ENCODE measurements at regions not wholly inside any gene's neighbourhood (a gene's known extent, or its start where the extent isn't known, plus 50 kb on each side); places are given as distances from the start of the nearest gene placed in this dataset.

DNA sequence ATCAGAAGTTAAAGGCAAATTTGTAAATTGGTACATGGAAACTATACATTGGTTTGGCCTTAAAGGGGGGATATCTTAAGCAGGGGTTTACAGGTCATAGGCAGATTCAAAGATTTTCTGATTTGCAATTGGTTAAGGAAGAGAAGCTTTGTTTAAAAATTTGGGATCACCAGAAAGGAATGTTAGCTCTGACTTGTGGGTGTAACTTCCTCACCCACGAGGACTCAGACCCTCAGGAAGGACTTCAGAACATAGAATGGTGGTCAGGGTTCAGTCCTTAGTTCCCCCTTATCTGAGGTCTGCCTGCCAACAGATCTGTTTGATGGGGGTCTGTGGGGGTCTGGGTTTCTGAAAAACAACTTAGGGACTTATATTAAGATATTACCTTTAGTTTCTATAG is 427.4 kb upstream of the DIPK2B start:
- TF ChIP-seq, protein P1, sequence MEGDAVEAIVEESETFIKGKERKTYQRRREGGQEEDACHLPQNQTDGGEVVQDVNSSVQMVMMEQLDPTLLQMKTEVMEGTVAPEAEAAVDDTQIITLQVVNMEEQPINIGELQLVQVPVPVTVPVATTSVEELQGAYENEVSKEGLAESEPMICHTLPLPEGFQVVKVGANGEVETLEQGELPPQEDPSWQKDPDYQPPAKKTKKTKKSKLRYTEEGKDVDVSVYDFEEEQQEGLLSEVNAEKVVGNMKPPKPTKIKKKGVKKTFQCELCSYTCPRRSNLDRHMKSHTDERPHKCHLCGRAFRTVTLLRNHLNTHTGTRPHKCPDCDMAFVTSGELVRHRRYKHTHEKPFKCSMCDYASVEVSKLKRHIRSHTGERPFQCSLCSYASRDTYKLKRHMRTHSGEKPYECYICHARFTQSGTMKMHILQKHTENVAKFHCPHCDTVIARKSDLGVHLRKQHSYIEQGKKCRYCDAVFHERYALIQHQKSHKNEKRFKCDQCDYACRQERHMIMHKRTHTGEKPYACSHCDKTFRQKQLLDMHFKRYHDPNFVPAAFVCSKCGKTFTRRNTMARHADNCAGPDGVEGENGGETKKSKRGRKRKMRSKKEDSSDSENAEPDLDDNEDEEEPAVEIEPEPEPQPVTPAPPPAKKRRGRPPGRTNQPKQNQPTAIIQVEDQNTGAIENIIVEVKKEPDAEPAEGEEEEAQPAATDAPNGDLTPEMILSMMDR (IDR thresholded peaks at IDR 0.05): no peak
- TF ChIP-seq SMC3 (IDR thresholded peaks at IDR 0.05): no peak
- TF ChIP-seq MAZ (IDR thresholded peaks at IDR 0.05; ENCODE audit: borderline replicate concordance, low read depth, low read length): no peak
- TF ChIP-seq, protein P2, sequence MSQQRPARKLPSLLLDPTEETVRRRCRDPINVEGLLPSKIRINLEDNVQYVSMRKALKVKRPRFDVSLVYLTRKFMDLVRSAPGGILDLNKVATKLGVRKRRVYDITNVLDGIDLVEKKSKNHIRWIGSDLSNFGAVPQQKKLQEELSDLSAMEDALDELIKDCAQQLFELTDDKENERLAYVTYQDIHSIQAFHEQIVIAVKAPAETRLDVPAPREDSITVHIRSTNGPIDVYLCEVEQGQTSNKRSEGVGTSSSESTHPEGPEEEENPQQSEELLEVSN (IDR thresholded peaks at IDR 0.05; ENCODE audit: borderline replicate concordance, low read depth): no peak
- TF ChIP-seq RFX5 (IDR thresholded peaks at IDR 0.05): no peak
- TF ChIP-seq JUN (IDR thresholded peaks at IDR 0.05): no peak
- TF ChIP-seq EP300 (IDR thresholded peaks at IDR 0.05): no peak
- no peak for TF ChIP-seq HOXA7 (CRISPR knock-in tag; IDR thresholded peaks at IDR 0.05)
- TF ChIP-seq NR3C1 (IDR thresholded peaks at IDR 0.05): no peak
- no peak for TF ChIP-seq CBX8 (IDR thresholded peaks at IDR 0.05)
- TF ChIP-seq POLR2A (IDR thresholded peaks at IDR 0.05; ENCODE audit: low read length): no peak
- no peak for TF ChIP-seq PHF8 (IDR thresholded peaks at IDR 0.05; ENCODE audit: borderline replicate concordance, low read depth)
- TF ChIP-seq, protein P3, sequence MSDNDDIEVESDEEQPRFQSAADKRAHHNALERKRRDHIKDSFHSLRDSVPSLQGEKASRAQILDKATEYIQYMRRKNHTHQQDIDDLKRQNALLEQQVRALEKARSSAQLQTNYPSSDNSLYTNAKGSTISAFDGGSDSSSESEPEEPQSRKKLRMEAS (IDR thresholded peaks at IDR 0.05): no peak
- no peak for TF ChIP-seq CHD4 (IDR thresholded peaks at IDR 0.05; ENCODE audit: borderline replicate concordance)
